DOHH2 (cell line): ENCODE measurements at regions not wholly inside any gene's neighbourhood (a gene's known extent, or its start where the extent isn't known, plus 50 kb on each side); places are given as distances from the start of the nearest gene placed in this dataset.

Experiments used
- H3F3A ChIP-seq: fragments of 200-600 bp; sonication (generic), shearing (Covaris generic); 2 replicates; pipeline ENCODE4 v1.6.0; 2016; ENCODE audit warnings: antibody characterized with exemption, mild to moderate bottlenecking; ENCODE audit not compliant: control insufficient read depth, insufficient read depth
- H3K27ac ChIP-seq: fragments of 200-600 bp; sonication (generic); 2 replicates; pipeline ENCODE4 v1.5.1; 2014; ENCODE audit warnings: low read depth, mild to moderate bottlenecking, low read length, moderate library complexity
- H3K27me3 ChIP-seq: fragments of 200-600 bp; sonication (generic); 2 replicates; pipeline ENCODE4 v1.6.1; 2014; ENCODE audit warnings: mild to moderate bottlenecking, low read length, mixed read lengths; ENCODE audit not compliant: control insufficient read depth
- H3K36me3 ChIP-seq: fragments of 200-600 bp; sonication (generic); 2 replicates; pipeline ENCODE4 v1.6.1; 2014; ENCODE audit warnings: mild to moderate bottlenecking, low read length, moderate library complexity, mixed read lengths; ENCODE audit not compliant: control insufficient read depth
- H3K4me1 ChIP-seq: fragments of 200-600 bp; sonication (generic); 2 replicates; pipeline ENCODE4 v1.6.1; 2014; ENCODE audit warnings: mild to moderate bottlenecking, low read length, mixed read lengths; ENCODE audit not compliant: control insufficient read depth
- H3K4me2 ChIP-seq: fragments of 200-600 bp; sonication (generic); 2 replicates; pipeline ENCODE4 v1.6.0; 2014; ENCODE audit warnings: mild to moderate bottlenecking, low read length, moderate library complexity
- H3K4me3 ChIP-seq: fragments of 200-600 bp; sonication (generic); 2 replicates; pipeline ENCODE4 v1.5.1; 2014; ENCODE audit warnings: mild to moderate bottlenecking, low read length, mixed read lengths
- H3K79me2 ChIP-seq: fragments of 200-600 bp; sonication (generic); 2 replicates; pipeline ENCODE4 v1.6.1; 2014; ENCODE audit warnings: mild to moderate bottlenecking, low read length, mixed read lengths; ENCODE audit not compliant: control insufficient read depth
- H3K9me2 ChIP-seq: fragments of 200-600 bp; sonication (generic); replicated peaks from 2 replicates; pipeline ENCODE4 v1.6.1; 2014; ENCODE audit warnings: mild to moderate bottlenecking, low read length, mixed read lengths; ENCODE audit not compliant: control insufficient read depth
- H3K9me3 ChIP-seq: fragments of 200-600 bp; sonication (generic); 2 replicates; pipeline ENCODE4 v1.6.1; 2014; ENCODE audit warnings: antibody characterized with exemption, low read length, mixed read lengths; ENCODE audit not compliant: control insufficient read depth, insufficient read depth
- H4K20me1 ChIP-seq: fragments of 200-600 bp; sonication (generic); 2 replicates; pipeline ENCODE4 v1.6.0; 2014; ENCODE audit warnings: low read depth, mild to moderate bottlenecking, antibody characterized with exemption, low read length, moderate library complexity; ENCODE audit not compliant: control insufficient read depth, insufficient read depth
- CTCF ChIP-seq: fragments of 200-600 bp; sonication (generic); IDR thresholded peaks from one replicate; pipeline ENCODE4 v1.5.1; 2014; ENCODE audit warnings: antibody characterized with exemption, mild to moderate bottlenecking, low read depth, low read length; ENCODE audit not compliant: poor library complexity, severe bottlenecking
- EZH2phosphoT487 ChIP-seq: fragments of 200-600 bp; sonication (generic); IDR thresholded peaks from 2 replicates; pipeline ENCODE4 v1.6.1; 2017; ENCODE audit warnings: borderline replicate concordance, mild to moderate bottlenecking, antibody characterized with exemption, low read length, moderate library complexity, mixed read lengths

- Histone ChIP-seq H3F3A (no peaks in the 10 kb centered on the region), H3K27me3 (no peaks in the 10 kb centered on the region), H3K9me2 (no peaks in the 10 kb centered on the region), H3K79me2 (no peaks in the 10 kb centered on the region), H3K36me3 (no peaks in the 10 kb centered on the region), H3K9me3 (no peaks in the 10 kb centered on the region), H3K27ac (no peak overlapping the region), H3K4me3 (no peak overlapping the region), H4K20me1 (no peaks in the 10 kb centered on the region), H3K4me1 (no peaks in the 10 kb centered on the region), H3K4me2 (no peak overlapping the region)
- TF ChIP-seq EZH2phosphoT487, result no peak
- no peak for TF ChIP-seq CTCF
Measured at GRCh38 chr16:86958423-86958822, 358.8 kb downstream of the C16orf95 start.

- no peaks in the 10 kb centered on the region for H3K79me2 ChIP-seq
- no peaks in the 10 kb centered on the region for H3K9me2 ChIP-seq
- TF ChIP-seq EZH2phosphoT487 (no peak), CTCF (no peak)
- H3K27ac ChIP-seq, result no peak overlapping the region
- no peak overlapping the region for H3K4me2 ChIP-seq
- H3K4me1 ChIP-seq, result no peaks in the 10 kb centered on the region
- no peaks in the 10 kb centered on the region for H3K27me3 ChIP-seq
- no peak overlapping the region for H3K4me3 ChIP-seq
- H4K20me1 ChIP-seq, result no peaks in the 10 kb centered on the region
- H3K9me3 ChIP-seq, result no peaks in the 10 kb centered on the region
- H3F3A ChIP-seq, result no peaks in the 10 kb centered on the region
- H3K36me3 ChIP-seq, result no peaks in the 10 kb centered on the region
Measured at GRCh38 chr16:86959091-86959651, 358.0 kb downstream of the C16orf95 start.

DNA sequence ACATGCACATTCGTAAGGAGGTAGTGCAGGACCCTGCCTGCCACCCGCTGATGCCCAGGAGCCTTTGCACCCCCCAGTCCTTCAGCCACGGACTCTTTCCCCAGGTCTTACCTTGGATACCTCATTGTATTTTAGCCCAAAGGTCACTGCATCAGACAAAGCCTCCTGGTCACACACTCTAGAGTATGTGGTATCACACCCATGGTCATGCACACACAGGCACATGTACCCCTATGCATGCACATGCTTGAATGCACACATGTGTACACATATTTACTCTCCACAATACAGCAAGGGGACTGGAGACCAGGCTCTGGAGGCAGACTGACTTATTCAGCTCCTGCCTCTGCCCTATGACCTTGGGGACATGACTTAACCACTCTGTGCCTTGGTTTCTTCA is 357.5 kb downstream of the C16orf95 start:
- Histone ChIP-seq H4K20me1 (no peaks in the 10 kb centered on the region), H3K27ac (no peak overlapping the region), H3K9me3 (no peaks in the 10 kb centered on the region), H3K4me3 (no peak overlapping the region), H3K27me3 (no peaks in the 10 kb centered on the region), H3K79me2 (no peaks in the 10 kb centered on the region), H3K36me3 (no peaks in the 10 kb centered on the region), H3K4me2 (no peak overlapping the region), H3K4me1 (no peaks in the 10 kb centered on the region), H3K9me2 (no peaks in the 10 kb centered on the region), H3F3A (no peaks in the 10 kb centered on the region)
- TF ChIP-seq CTCF (no peak), EZH2phosphoT487 (no peak)
